ENCODE measurements at regions not wholly inside any gene's neighbourhood (a gene's known extent, or its start where the extent isn't known, plus 50 kb on each side); places are given as distances from the start of the nearest gene placed in this dataset.
"Not testable (repeated sequence)": the region's sequence is repeated elsewhere in the genome, so short reads cannot be mapped to it uniquely, and the experiment has no call there.

DNA sequence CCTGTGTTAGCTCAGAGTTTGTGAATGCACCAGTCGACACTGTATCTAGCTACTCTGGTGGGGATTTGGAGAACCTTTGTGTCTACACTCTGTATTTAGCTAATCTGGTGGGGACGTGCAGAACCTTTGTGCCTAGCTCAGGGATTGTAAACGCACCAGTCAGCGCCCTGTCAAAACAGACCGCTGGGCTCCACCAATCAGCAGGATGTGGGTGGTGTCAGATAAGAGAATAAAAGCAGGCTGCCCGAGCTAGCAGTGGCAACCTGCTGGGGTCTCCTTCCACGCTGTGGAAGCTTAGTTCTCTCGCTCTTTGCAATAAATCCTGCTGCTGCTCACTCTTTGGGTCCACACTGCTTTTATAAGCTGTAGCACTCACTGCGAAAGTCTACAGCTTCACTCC, 324.2 kb downstream of the RAD51AP2 start:
- DNase-seq (ENCODE audit: low read depth in 3 of 3): no peak

GRCh38 chr2:17193433-17193890, 324.8 kb downstream of the RAD51AP2 start:
- DNase-seq (ENCODE audit: low read depth in 3 of 3): not testable (repeated sequence)

- DNase-seq (ENCODE audit: low read depth in 3 of 3): no peak
These were observed 327.0 kb downstream of the RAD51AP2 start for GRCh38 chr2:17191223-17191622.

DNA sequence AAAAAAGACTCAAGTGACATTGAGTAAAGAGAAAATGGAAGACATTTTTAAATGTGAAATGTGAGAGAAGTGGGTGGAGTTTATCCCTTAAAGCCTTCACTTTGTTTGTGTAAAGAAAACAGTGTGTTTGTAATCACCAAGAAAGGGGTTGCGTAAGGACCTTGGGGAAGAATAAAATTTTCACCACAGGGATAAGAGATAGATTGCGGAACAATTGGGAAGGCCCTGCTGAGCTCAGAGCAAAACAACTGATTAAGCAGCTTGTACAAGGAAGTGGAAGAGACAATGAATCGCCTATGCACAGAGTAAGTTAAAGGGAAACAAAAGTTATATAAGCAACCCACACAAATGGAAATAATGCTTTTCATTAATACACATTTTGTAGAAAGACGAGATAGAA, 327.7 kb downstream of the RAD51AP2 start:
- no peak for DNase-seq (ENCODE audit: low read depth in 3 of 3)

DNA sequence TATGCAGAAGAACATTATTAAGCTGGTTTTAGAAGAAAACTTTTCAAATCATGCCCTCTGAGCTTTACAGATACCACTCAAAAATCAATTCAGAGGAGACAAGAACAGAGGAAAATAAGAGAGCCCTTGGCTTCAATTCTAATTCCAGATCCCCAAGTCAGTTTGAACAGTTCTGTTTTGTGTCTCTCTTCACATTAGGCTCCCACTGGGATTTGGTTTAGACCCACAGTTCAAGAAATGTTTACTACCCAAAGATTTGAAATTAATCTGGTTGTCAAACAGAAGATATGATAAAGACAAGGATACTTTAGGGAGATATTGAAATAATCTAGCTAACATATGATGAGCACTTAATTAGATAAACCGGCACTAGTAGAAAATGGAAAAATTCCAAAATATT, 329.5 kb downstream of the RAD51AP2 start:
- DNase-seq (ENCODE audit: low read depth in 3 of 3): no peak

GRCh38 chr2:17184512-17184911, 333.7 kb downstream of the RAD51AP2 start:
- no peak for DNase-seq (ENCODE audit: low read depth in 3 of 3)

DNA sequence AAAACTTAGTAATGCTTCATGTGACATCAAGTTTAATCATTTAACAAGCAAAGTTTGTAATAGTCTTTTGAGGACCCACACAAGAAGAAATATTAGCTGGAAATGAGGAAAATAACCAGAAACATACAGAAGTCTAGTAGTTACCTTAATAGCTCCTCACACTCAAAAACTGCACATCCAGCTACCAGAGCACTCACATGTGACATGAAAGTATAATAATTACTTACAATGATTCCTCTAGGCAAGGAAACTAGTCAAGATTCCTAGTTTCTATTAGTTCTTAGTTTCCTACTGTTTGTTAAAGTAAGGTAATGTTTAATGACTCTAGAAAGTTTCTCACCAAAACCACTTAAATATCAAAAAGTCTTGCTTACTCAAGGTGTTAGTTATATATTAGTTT, 335.8 kb downstream of the RAD51AP2 start:
- no peak for DNase-seq (ENCODE audit: low read depth in 3 of 3)

DNA sequence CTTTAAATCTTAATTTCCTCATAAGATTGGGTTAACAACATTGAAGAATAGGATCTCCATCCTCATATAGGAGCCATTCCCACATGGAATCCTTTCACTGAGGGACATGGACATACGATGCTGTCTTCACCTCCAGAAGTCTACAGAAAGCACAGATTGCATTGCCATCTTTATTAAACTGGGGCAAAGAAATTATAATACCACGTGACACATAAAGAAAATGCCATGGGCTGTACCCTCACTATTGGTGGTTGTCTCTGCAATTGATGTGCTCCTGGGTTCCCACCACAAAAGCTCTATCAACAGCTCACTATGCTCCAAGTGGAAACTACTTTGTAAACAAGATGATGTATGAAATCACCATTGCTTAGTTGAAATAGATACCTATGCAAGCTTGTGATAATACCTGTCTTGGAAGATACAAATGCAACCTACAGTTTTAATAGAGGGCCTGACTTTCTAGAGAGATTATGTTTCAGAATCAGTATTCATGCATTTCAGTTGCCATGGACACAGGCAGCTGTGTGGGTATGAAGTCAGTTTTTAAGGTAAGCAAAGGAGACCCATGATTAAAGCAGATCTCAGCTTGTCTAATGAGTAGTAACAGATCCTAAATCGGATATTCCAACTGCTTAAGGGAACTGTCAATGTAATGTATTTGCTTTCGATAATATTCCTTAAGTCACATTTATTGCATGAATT, 337.0 kb downstream of the RAD51AP2 start:
- DNase-seq (ENCODE audit: low read depth in 3 of 3): no peak

GRCh38 chr2:17179145-17179808, 339.0 kb downstream of the RAD51AP2 start:
- DNase-seq (ENCODE audit: low read depth in 3 of 3): no peak

GRCh38 chr2:17177088-17177487, 341.2 kb downstream of the RAD51AP2 start:
- DNase-seq (ENCODE audit: low read depth in 3 of 3): no peak

DNA sequence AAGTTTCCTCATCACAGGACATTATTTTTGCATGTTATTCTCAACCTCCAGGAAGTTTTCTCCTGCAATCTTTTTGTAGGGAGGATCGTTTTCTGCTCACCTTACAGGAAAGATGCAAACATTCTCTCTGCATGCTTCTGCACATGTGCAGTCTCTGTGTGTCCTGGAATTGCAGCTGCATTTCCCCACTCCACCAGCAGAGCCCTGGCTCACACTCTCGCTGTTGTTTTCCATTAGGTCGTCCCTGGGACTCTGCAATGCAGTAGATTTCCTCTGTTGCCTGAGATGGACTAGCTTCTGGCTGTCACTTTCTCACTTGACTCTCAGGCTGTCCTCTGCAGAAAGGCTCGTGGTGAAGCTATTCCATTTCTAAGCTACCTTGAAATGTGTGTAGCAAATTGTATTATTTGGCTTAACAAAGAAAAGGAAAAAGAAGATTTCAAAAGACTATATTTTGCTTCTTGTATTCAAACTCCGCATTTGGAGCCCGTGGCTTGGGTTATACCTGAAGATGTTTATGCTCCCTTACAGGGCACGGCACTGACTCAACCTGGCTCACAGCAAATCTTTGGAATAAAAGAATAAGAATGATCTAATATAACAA, 346.7 kb downstream of the RAD51AP2 start:
- no peak for DNase-seq (ENCODE audit: low read depth in 3 of 3)

- DNase-seq (ENCODE audit: low read depth in 3 of 3): no peak
These were observed 351.7 kb downstream of the RAD51AP2 start for GRCh38 chr2:17166506-17166905.

DNA sequence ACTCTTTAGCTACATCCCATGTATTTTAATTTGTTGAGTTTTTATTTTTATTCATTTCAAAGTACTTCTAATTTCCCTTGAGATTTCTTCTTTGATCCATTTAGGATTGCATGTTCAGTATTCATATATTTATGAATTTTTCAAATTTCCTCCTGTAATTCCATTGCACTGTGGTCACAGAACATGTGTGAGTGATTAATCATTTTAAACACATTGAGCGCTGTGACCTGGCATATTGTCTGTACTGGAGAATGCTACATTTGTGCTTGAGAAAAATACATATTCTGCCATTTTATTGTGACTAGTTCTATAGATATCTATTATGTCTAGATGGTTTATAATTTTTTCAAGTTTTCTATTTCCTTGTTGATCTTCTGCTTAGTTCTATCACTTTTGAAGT, 353.7 kb downstream of the RAD51AP2 start:
- no peak for DNase-seq (ENCODE audit: low read depth in 3 of 3)

- no peak for DNase-seq (ENCODE audit: low read depth in 3 of 3)
These were observed 354.6 kb downstream of the RAD51AP2 start for GRCh38 chr2:17163638-17164037.

- no peak for DNase-seq (ENCODE audit: low read depth in 3 of 3)
These were observed 355.5 kb downstream of the RAD51AP2 start for GRCh38 chr2:17162713-17163112.

DNA sequence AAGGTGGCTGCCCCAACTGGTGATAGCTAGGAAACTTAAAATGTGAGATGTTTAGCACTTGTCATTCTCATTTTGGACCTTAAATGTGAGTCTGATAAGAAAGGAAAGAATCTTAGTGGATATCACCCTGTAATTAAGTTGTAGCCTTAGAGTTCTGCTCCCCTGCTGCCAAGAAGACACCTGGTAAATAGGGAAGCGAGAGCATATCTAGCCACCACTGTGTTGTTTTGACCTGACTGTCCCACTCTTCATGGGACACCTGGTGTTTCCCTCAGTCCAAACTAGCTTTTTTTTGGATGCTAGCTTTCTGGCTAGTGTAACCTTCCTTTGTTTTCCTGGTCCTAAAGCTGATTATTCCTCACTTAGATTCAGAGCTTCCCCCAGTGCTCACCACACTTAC, 357.6 kb downstream of the RAD51AP2 start:
- no peak for DNase-seq (ENCODE audit: low read depth in 3 of 3)

- no peak for DNase-seq (ENCODE audit: low read depth in 3 of 3)
These were observed 362.2 kb downstream of the RAD51AP2 start for GRCh38 chr2:17156086-17156485.

GRCh38 chr2:17149945-17150344, 368.3 kb downstream of the RAD51AP2 start:
- DNase-seq (ENCODE audit: low read depth in 3 of 3): no peak

GRCh38 chr2:17148407-17149145, 369.7 kb downstream of the RAD51AP2 start:
- no peak for DNase-seq (ENCODE audit: low read depth in 3 of 3)

- no peak for DNase-seq (ENCODE audit: low read depth in 3 of 3)
These were observed 371.9 kb downstream of the RAD51AP2 start for GRCh38 chr2:17146358-17146757.

DNA sequence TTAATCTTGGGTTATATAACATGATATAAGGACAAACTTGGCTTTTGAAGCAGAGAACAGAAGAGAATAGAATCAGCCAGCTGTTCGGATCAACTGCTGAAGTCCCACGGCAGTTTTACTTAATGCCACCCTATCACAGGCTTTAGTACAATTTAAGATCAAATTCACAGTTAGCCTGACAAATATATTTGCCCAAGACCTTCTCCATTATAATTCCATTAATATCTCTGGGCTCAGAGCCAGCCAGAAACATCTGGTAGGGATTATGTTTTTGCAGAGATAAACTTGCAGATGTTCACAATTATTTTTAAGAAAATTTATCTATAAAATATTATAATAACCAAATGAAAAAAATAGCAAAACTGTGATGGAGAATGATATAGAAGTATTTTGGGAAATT, 381.4 kb downstream of the RAD51AP2 start:
- no peak for DNase-seq (ENCODE audit: low read depth in 3 of 3)

DNA sequence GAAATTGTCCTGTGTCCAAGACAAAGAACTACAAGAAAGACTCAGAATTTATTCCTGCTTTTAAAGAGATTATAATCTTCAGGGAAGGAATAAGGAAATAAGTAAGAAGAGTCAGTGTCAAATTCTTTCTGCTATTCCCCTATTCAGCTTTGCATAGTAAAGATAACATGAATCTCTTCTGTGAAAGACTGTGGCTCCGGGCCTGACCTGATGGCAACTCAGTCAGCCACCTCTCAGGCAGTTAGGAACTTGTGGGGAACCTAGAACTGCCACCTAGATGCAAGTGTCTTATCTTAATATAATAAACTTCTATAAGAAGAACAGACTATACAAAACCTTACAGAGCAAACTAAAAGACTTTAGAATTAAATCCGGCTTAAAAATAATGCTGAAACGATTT, 382.0 kb downstream of the RAD51AP2 start:
- no peak for DNase-seq (ENCODE audit: low read depth in 3 of 3)
